ENCODE measurements at regions not wholly inside any gene's neighbourhood (a gene's known extent, or its start where the extent isn't known, plus 50 kb on each side); places are given as distances from the start of the nearest gene placed in this dataset.

GRCh38 chr5:4628645-4629385, 511.3 kb upstream of the ADAMTS16 start:
- Mint-ChIP-seq H3K36me3 (ENCODE audit: insufficient read depth) (no peaks in the 10 kb centered on the region), H3K4me1 (ENCODE audit: low read depth) (no peaks in the 10 kb centered on the region), H3K27me3 (ENCODE audit: low read depth) (no peaks in the 10 kb centered on the region), H3K4me3 (no peak overlapping the region), H3K9me3 (peaks cover 21% of the 10 kb centered on the region)
- ATAC-seq (no peak), DNase-seq (no peak)

GRCh38 chr5:4630031-4630430, 510.1 kb upstream of the ADAMTS16 start:
- Mint-ChIP-seq H3K27me3 (ENCODE audit: low read depth) (no peaks in the 10 kb centered on the region), H3K4me1 (ENCODE audit: low read depth) (no peaks in the 10 kb centered on the region), H3K36me3 (ENCODE audit: insufficient read depth) (no peaks in the 10 kb centered on the region), H3K4me3 (no peak overlapping the region), H3K9me3 (peaks cover 21% of the 10 kb centered on the region)
- ATAC-seq (no peak), DNase-seq (no peak)

GRCh38 chr5:4634342-4634741, 505.8 kb upstream of the ADAMTS16 start:
- DNase-seq: no peak
- no peaks in the 10 kb centered on the region for H3K4me1 Mint-ChIP-seq (ENCODE audit: low read depth)
- ATAC-seq: no peak
- H3K4me3 Mint-ChIP-seq: no peak overlapping the region
- no peaks in the 10 kb centered on the region for H3K27me3 Mint-ChIP-seq (ENCODE audit: low read depth)
- H3K36me3 Mint-ChIP-seq (ENCODE audit: insufficient read depth): no peaks in the 10 kb centered on the region
- peaks cover 7% of the 10 kb centered on the region for H3K9me3 Mint-ChIP-seq

- Mint-ChIP-seq H3K36me3 (ENCODE audit: insufficient read depth) (no peaks in the 10 kb centered on the region), H3K4me3 (no peak overlapping the region), H3K9me3 (peaks cover 3% of the 10 kb centered on the region), H3K4me1 (ENCODE audit: low read depth) (no peaks in the 10 kb centered on the region), H3K27me3 (ENCODE audit: low read depth) (no peaks in the 10 kb centered on the region)
- no peak for ATAC-seq
- no peak for DNase-seq
Observed at GRCh38 chr5:4636378-4636777, 503.8 kb upstream of the ADAMTS16 start.

GRCh38 chr5:4639946-4640345, 500.2 kb upstream of the ADAMTS16 start:
- ATAC-seq (no peak), DNase-seq (no peak)
- H3K4me3 Mint-ChIP-seq: no peak overlapping the region
- peaks cover 5% of the 10 kb centered on the region for H3K9me3 Mint-ChIP-seq
- no peaks in the 10 kb centered on the region for H3K36me3 Mint-ChIP-seq (ENCODE audit: insufficient read depth)
- H3K4me1 Mint-ChIP-seq (ENCODE audit: low read depth): no peaks in the 10 kb centered on the region
- H3K27me3 Mint-ChIP-seq (ENCODE audit: low read depth): no peaks in the 10 kb centered on the region

- Mint-ChIP-seq H3K9me3 (peaks cover 5% of the 10 kb centered on the region), H3K36me3 (ENCODE audit: insufficient read depth) (no peaks in the 10 kb centered on the region), H3K4me1 (ENCODE audit: low read depth) (no peaks in the 10 kb centered on the region), H3K27me3 (ENCODE audit: low read depth) (no peaks in the 10 kb centered on the region), H3K4me3 (no peak overlapping the region)
- ATAC-seq: no peak
- no peak for DNase-seq
Observed at GRCh38 chr5:4640795-4641194, 499.3 kb upstream of the ADAMTS16 start.

- DNase-seq: no peak
- no peak for ATAC-seq
- H3K36me3 Mint-ChIP-seq (ENCODE audit: insufficient read depth): no peaks in the 10 kb centered on the region
- peaks cover 5% of the 10 kb centered on the region for H3K9me3 Mint-ChIP-seq
- H3K4me1 Mint-ChIP-seq (ENCODE audit: low read depth): no peaks in the 10 kb centered on the region
- H3K27me3 Mint-ChIP-seq (ENCODE audit: low read depth): no peaks in the 10 kb centered on the region
- H3K4me3 Mint-ChIP-seq: no peak overlapping the region
Observed at GRCh38 chr5:4642525-4642924, 497.6 kb upstream of the ADAMTS16 start.

- DNase-seq: no peak
- Mint-ChIP-seq H3K27me3 (ENCODE audit: low read depth) (no peaks in the 10 kb centered on the region), H3K9me3 (peaks cover 5% of the 10 kb centered on the region), H3K4me3 (no peak overlapping the region), H3K4me1 (ENCODE audit: low read depth) (no peaks in the 10 kb centered on the region), H3K36me3 (ENCODE audit: insufficient read depth) (no peaks in the 10 kb centered on the region)
- ATAC-seq: no peak
Observed at GRCh38 chr5:4643190-4643589, 496.9 kb upstream of the ADAMTS16 start.

- DNase-seq (no peak), ATAC-seq (no peak)
- Mint-ChIP-seq H3K4me3 (no peak overlapping the region), H3K27me3 (ENCODE audit: low read depth) (no peaks in the 10 kb centered on the region), H3K9me3 (peaks cover 5% of the 10 kb centered on the region), H3K4me1 (ENCODE audit: low read depth) (no peaks in the 10 kb centered on the region), H3K36me3 (ENCODE audit: insufficient read depth) (no peaks in the 10 kb centered on the region)
Observed at GRCh38 chr5:4643960-4644359, 496.2 kb upstream of the ADAMTS16 start.

- H3K27me3 Mint-ChIP-seq (ENCODE audit: low read depth): no peaks in the 10 kb centered on the region
- no peak for DNase-seq
- no peak overlapping the region for H3K4me3 Mint-ChIP-seq
- H3K4me1 Mint-ChIP-seq (ENCODE audit: low read depth): no peaks in the 10 kb centered on the region
- no peaks in the 10 kb centered on the region for H3K36me3 Mint-ChIP-seq (ENCODE audit: insufficient read depth)
- H3K9me3 Mint-ChIP-seq: peaks cover 7% of the 10 kb centered on the region
- no peak for ATAC-seq
Observed at GRCh38 chr5:4646715-4647375, 493.3 kb upstream of the ADAMTS16 start.

GRCh38 chr5:4647955-4648354, 492.2 kb upstream of the ADAMTS16 start:
- H3K4me1 Mint-ChIP-seq (ENCODE audit: low read depth): no peaks in the 10 kb centered on the region
- no peaks in the 10 kb centered on the region for H3K27me3 Mint-ChIP-seq (ENCODE audit: low read depth)
- H3K4me3 Mint-ChIP-seq: no peak overlapping the region
- ATAC-seq: no peak
- H3K9me3 Mint-ChIP-seq: peaks cover 9% of the 10 kb centered on the region
- no peaks in the 10 kb centered on the region for H3K36me3 Mint-ChIP-seq (ENCODE audit: insufficient read depth)
- no peak for DNase-seq

GRCh38 chr5:4651806-4652565, 488.1 kb upstream of the ADAMTS16 start:
- Mint-ChIP-seq H3K4me3 (no peak overlapping the region), H3K4me1 (ENCODE audit: low read depth) (no peaks in the 10 kb centered on the region), H3K36me3 (ENCODE audit: insufficient read depth) (no peaks in the 10 kb centered on the region), H3K27me3 (ENCODE audit: low read depth) (no peaks in the 10 kb centered on the region), H3K9me3 (peaks cover 7% of the 10 kb centered on the region)
- ATAC-seq: no peak
- DNase-seq: no peak

- Mint-ChIP-seq H3K27me3 (ENCODE audit: low read depth) (no peaks in the 10 kb centered on the region), H3K36me3 (ENCODE audit: insufficient read depth) (no peaks in the 10 kb centered on the region), H3K4me1 (ENCODE audit: low read depth) (no peaks in the 10 kb centered on the region), H3K4me3 (no peak overlapping the region), H3K9me3 (peaks cover 11% of the 10 kb centered on the region)
- no peak for DNase-seq
- ATAC-seq: no peak
Observed at GRCh38 chr5:4653475-4653874, 486.7 kb upstream of the ADAMTS16 start.

GRCh38 chr5:4659851-4660250, 480.3 kb upstream of the ADAMTS16 start:
- Mint-ChIP-seq H3K27me3 (ENCODE audit: low read depth) (no peaks in the 10 kb centered on the region), H3K9me3 (peaks cover 13% of the 10 kb centered on the region), H3K4me3 (no peak overlapping the region), H3K4me1 (ENCODE audit: low read depth) (no peaks in the 10 kb centered on the region), H3K36me3 (ENCODE audit: insufficient read depth) (no peaks in the 10 kb centered on the region)
- ATAC-seq: no peak
- no peak for DNase-seq

GRCh38 chr5:4661326-4661725, 478.8 kb upstream of the ADAMTS16 start:
- Mint-ChIP-seq H3K36me3 (ENCODE audit: insufficient read depth) (no peaks in the 10 kb centered on the region), H3K4me3 (no peak overlapping the region)

More at GRCh38 chr5:4661326-4661725, 478.8 kb upstream of the ADAMTS16 start:
- ATAC-seq (no peak), DNase-seq (no peak)
- H3K9me3 Mint-ChIP-seq: peaks cover 11% of the 10 kb centered on the region
- H3K4me1 Mint-ChIP-seq (ENCODE audit: low read depth): no peaks in the 10 kb centered on the region
- no peaks in the 10 kb centered on the region for H3K27me3 Mint-ChIP-seq (ENCODE audit: low read depth)
